ENCODE measurements at regions not wholly inside any gene's neighbourhood (a gene's known extent, or its start where the extent isn't known, plus 50 kb on each side); places are given as distances from the start of the nearest gene placed in this dataset.

- no peak for TF ChIP-seq ZNF592 (IDR thresholded peaks at IDR 0.05)
- TF ChIP-seq KLF5 (IDR thresholded peaks at IDR 0.05; ENCODE audit: partially characterized antibody): no peak
- no peak for TF ChIP-seq RBBP5 (conservative IDR thresholded peaks at IDR 0.05)
- TF ChIP-seq SP1 (IDR thresholded peaks at IDR 0.05; ENCODE audit: low read depth, low read length): no peak
- TF ChIP-seq ASH2L (IDR thresholded peaks at IDR 0.05; ENCODE audit: borderline replicate concordance, low read depth): no peak
- TF ChIP-seq IRF3 (IDR thresholded peaks at IDR 0.05): no peak
Observed at GRCh38 chr5:24381861-24382489, 262.8 kb downstream of the CDH10 start (continued).

- Histone ChIP-seq H3K79me2 (ENCODE audit: control insufficient read depth, insufficient read depth, low read length) (no peaks in the 10 kb centered on the region), H3K4me1 (ENCODE audit: control insufficient read depth, insufficient read depth, low read length) (no peaks in the 10 kb centered on the region), H3K9ac (ENCODE audit: control insufficient read depth, insufficient read depth, low read length) (no peak overlapping the region), H3K27me3 (replicated peaks in 1 of 2; ENCODE audit: control insufficient read depth in 2 of 2, insufficient read depth in 2 of 2, low read length in 1 of 2) (no peaks in the 10 kb centered on the region), H3K36me3 (ENCODE audit: control insufficient read depth in 2 of 2, insufficient read depth in 2 of 2, low read length in 1 of 2) (no peaks in the 10 kb centered on the region), H4K20me1 (ENCODE audit: control insufficient read depth, insufficient read depth) (no peaks in the 10 kb centered on the region), H3K9me3 (replicated peaks; ENCODE audit: control insufficient read depth, insufficient read depth, low read length) (no peaks in the 10 kb centered on the region), H3K4me3 (no peak overlapping the region), H2AFZ (ENCODE audit: control insufficient read depth, low read depth, low read length) (no peak overlapping the region), H3K4me2 (ENCODE audit: control insufficient read depth, insufficient read depth) (no peak overlapping the region), H3K27ac (ENCODE audit: control insufficient read depth, insufficient read depth) (no peak overlapping the region)
- in situ Hi-C loops (cut with MboI): no loop called here
- intact Hi-C loops (cut with micrococcal nuclease; ENCODE audit: unreplicated experiment): no loop called here
- CTCF ChIA-PET: no interaction called here
- FAIRE-seq (no peak), ATAC-seq (peak; percentile 66), DNase-seq (ENCODE audit: low read depth, low spot score) (no peak)
- SMC1A ChIA-PET (ENCODE audit: uncharacterized antibody, unreplicated experiment): no interaction called here
- TF ChIP-seq RB1 (IDR thresholded peaks at IDR 0.05; ENCODE audit: borderline replicate concordance): no peak
- TF ChIP-seq NFIC (IDR thresholded peaks at IDR 0.05; ENCODE audit: low read depth, low read length): no peak
- no peak for TF ChIP-seq SRF (IDR thresholded peaks at IDR 0.05; ENCODE audit: low read depth in 2 of 2, low read length in 2 of 2)
- no peak for TF ChIP-seq CHD4 (IDR thresholded peaks at IDR 0.05)
- no peak for TF ChIP-seq SMC3 (IDR thresholded peaks at IDR 0.05; ENCODE audit: borderline replicate concordance, low read length)
- TF ChIP-seq PRDM15 (CRISPR knock-in tag; IDR thresholded peaks at IDR 0.05): no peak
- TF ChIP-seq MYB (IDR thresholded peaks at IDR 0.05; ENCODE audit: borderline replicate concordance, low read depth, low read length): no peak
- no peak for TF ChIP-seq TCF12 (IDR thresholded peaks at IDR 0.05; ENCODE audit: low read depth, low read length)
- no peak for TF ChIP-seq SMARCA5 (IDR thresholded peaks at IDR 0.05)
- no peak for TF ChIP-seq ZNF217 (IDR thresholded peaks at IDR 0.05)
- no peak for TF ChIP-seq ZNF622 (IDR thresholded peaks at IDR 0.05)
- POLR2A ChIA-PET: no interaction called here
- WGBS (ENCODE audit: insufficient coverage, insufficient replicate concordance, low lambda C conversion rate, missing lambda C conversion rate): 6% methylated on average over 3 of the region's 3 CpGs
- RAD21 ChIA-PET (ENCODE audit: unreplicated experiment): no interaction called here
- no TSS peak for BruUV-seq (replicated peaks)
Observed at GRCh38 chr5:24385070-24385469, 259.7 kb downstream of the CDH10 start.

Measured in GM12878 (cell line).